Adrenal gland (tissue), 9 donors: ENCODE measurements at regions not wholly inside any gene's neighbourhood (a gene's known extent, or its start where the extent isn't known, plus 50 kb on each side); places are given as distances from the start of the nearest gene placed in this dataset.

Experiments used
- DNase-seq, 7 donors: peaks; one replicate each; pipeline ENCODE4 v3.0.0-alpha.2; 2019 to 2020
- H3K27ac ChIP-seq, 5 donors: fragments of 200-600 bp; sonication (generic) in 4 of 5; 1 replicate in 3 of 5; 2 replicates in 2 of 5; pipeline versions ENCODE4 v1.5.1 to v1.8.0; 2016 to 2020; ENCODE audit warnings: mild to moderate bottlenecking in 1 of 5
- H3K27me3 ChIP-seq: fragments of 200-600 bp; 2 replicates; pipeline ENCODE4 v1.8.0; 2021
- H3K36me3 ChIP-seq, 2 donors: fragments of 200-600 bp; replicated peaks in 1 of 2; 1 replicate in 1 of 2; 2 replicates in 1 of 2; pipeline versions ENCODE4 v1.5.1 to v1.8.0; 2018 to 2022
- H3K4me1 ChIP-seq, 2 donors: fragments of 200-600 bp; replicated peaks in 1 of 2; 1 replicate in 1 of 2; 2 replicates in 1 of 2; pipeline versions ENCODE4 v1.5.1 to v1.8.0; 2018 to 2021
- H3K4me3 ChIP-seq, 4 donors: fragments of 200-600 bp; sonication (generic) in 3 of 4; one replicate each; pipeline ENCODE4 v1.5.1; 2016 to 2018
- H3K9me3 ChIP-seq, 3 donors: fragments of 200-600 bp; sonication (generic) in 1 of 3; replicated peaks in 1 of 3; 1 replicate in 2 of 3; 2 replicates in 1 of 3; pipeline versions ENCODE4 v1.5.1 to v1.8.0; 2016 to 2021
- CTCF ChIP-seq, 6 experiments: fragments of 450-650 bp in 4 of 6; fragments of 200-600 bp in 2 of 6; sonication (generic) in 1 of 6; IDR thresholded peaks; 1 replicate in 5 of 6; 2 replicates in 1 of 6; pipeline versions ENCODE4 v1.5.1 to v1.8.0; 2016 to 2021; ENCODE audit warnings: antibody characterized with exemption in 6 of 6, mild to moderate bottlenecking in 2 of 6, moderate library complexity in 1 of 6
- POLR2A ChIP-seq, 2 donors: fragments of 450-650 bp; IDR thresholded peaks; one replicate each; pipeline ENCODE4 v1.6.1; 2017; ENCODE audit warnings: antibody characterized with exemption in 2 of 2, mild to moderate bottlenecking in 2 of 2, moderate library complexity in 1 of 2
- WGBS, 4 donors: extraction: QIAGEN DNeasy Blood & Tissue Kit in 2 of 4; methylation state at CpG; one replicate each; pipeline versions ENCODE4 v1.1.5 to v1.1.7; 2013 to 2017; 5-methylcytosine and 5-hydroxymethylcytosine counted together
- intact Hi-C, 2 donors: fragments of 100-400 bp; cut with DNase I; formaldehyde crosslinking; loops; one replicate each; pipeline versions ENCODE4 v1.14.1 to v1.15.0; 2022 to 2023
- donor health status: healthy with polysubstance abuse.
- donor health status: Bipolar disorder and iron deficiency.
- donor health status: DM: yes; HTN: yes; CAD: no.
- donor health status: DM: no; HTN: no; CAD: no.
- donor health status: DM: no; HTN: no; CAD: no.

GRCh38 chr1:57553666-57554065 lies 129.8 kb upstream of the DAB1 start:
- intact Hi-C loops = no loop called here
- WGBS, 4 donors = 38 to 49% (median 42%) methylated on average over 5 of the region's 5 CpGs
- Histone ChIP-seq H3K27ac (no peak overlapping the region), H3K4me3 (no peak overlapping the region), H3K36me3 (no peaks in the 10 kb centered on the region), H3K27me3 (no peaks in the 10 kb centered on the region), H3K4me1 (no peaks in the 10 kb centered on the region), H3K9me3 (no peaks in the 10 kb centered on the region)
- no peak for TF ChIP-seq CTCF (IDR thresholded peaks at IDR 0.05)
- no peak for TF ChIP-seq POLR2A (IDR thresholded peaks at IDR 0.05)
- no peak for DNase-seq

GRCh38 chr1:57551476-57551875 lies 127.6 kb upstream of the DAB1 start:
- DNase-seq = no peak
- 48 to 66% (median 59%) methylated on average over 4 of the region's 4 CpGs for WGBS, 4 donors
- intact Hi-C loops = no loop called here
- Histone ChIP-seq H3K9me3 (no peaks in the 10 kb centered on the region), H3K27me3 (no peaks in the 10 kb centered on the region), H3K36me3 (no peaks in the 10 kb centered on the region), H3K27ac (no peak overlapping the region), H3K4me1 (no peaks in the 10 kb centered on the region), H3K4me3 (no peak overlapping the region)
- TF ChIP-seq CTCF (IDR thresholded peaks at IDR 0.05) (no peak), POLR2A (IDR thresholded peaks at IDR 0.05) (no peak)

GRCh38 chr1:57550092-57550491 lies 126.2 kb upstream of the DAB1 start:
- H3K36me3 ChIP-seq = no peaks in the 10 kb centered on the region
- H3K27me3 ChIP-seq = no peaks in the 10 kb centered on the region
- TF ChIP-seq POLR2A (IDR thresholded peaks at IDR 0.05) = no peak
- TF ChIP-seq CTCF (IDR thresholded peaks at IDR 0.05) = no peak
- no peaks in the 10 kb centered on the region for H3K9me3 ChIP-seq
- 26 to 40% (median 37%) methylated on average over 1 of the region's 1 CpG for WGBS, 4 donors
- no peak overlapping the region for H3K27ac ChIP-seq
- intact Hi-C loops = no loop called here
- DNase-seq = no peak
- H3K4me1 ChIP-seq = no peaks in the 10 kb centered on the region
- no peak overlapping the region for H3K4me3 ChIP-seq

- Histone ChIP-seq H3K9me3 (no peaks in the 10 kb centered on the region), H3K4me3 (no peak overlapping the region), H3K27ac (no peak overlapping the region), H3K36me3 (no peaks in the 10 kb centered on the region), H3K27me3 (no peaks in the 10 kb centered on the region), H3K4me1 (no peaks in the 10 kb centered on the region)
- 48 to 71% (median 51%) methylated on average over 4 of the region's 4 CpGs for WGBS, 4 donors
- DNase-seq = peak in 2 of 7 donors; percentile 1 to 25
- no peak for TF ChIP-seq POLR2A (IDR thresholded peaks at IDR 0.05)
- no peak for TF ChIP-seq CTCF (IDR thresholded peaks at IDR 0.05)
- intact Hi-C loops = no loop called here
Observed at GRCh38 chr1:57549300-57549699, 125.4 kb upstream of the DAB1 start.
